ENCODE measurements at regions not wholly inside any gene's neighbourhood (a gene's known extent, or its start where the extent isn't known, plus 50 kb on each side); places are given as distances from the start of the nearest gene placed in this dataset.

DNA sequence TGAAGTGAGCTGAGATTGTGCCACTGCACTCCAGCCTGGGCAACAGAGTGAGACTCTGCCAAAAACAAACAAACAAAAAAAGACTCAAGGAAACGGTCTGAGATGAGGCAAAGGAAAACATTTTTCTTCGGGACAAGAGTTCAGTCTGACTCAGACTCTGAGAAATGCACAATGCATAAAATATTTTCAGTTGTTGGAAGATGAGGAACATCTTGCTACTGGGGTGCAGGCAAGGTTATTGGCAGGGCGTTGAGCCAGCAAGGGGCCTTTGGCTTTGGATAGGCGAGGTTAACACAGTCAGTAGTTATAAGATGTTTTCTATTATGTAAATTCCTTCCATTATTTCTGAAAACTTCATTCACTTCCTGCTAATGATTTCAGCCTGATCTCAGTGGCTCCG lies 96.1 kb upstream of the VCX start:
- H3K36me3 ChIP-seq = no peaks in the 10 kb centered on the region
- no peak overlapping the region for H3K4me3 ChIP-seq
- in situ Hi-C loops (cut with MboI; ENCODE audit: low pct_ligation_motif_present in 1 of 4, low pct_unique_long_range_greater_than_20kb in 1 of 4, low sequenced_read_pairs in 3 of 4) (no loop called here), intact Hi-C loops (cut with DNase I; ENCODE audit: low total_unique reads) (no loop called here)
- H3K9me3 ChIP-seq = no peaks in the 10 kb centered on the region
- H3K27ac ChIP-seq = no peak overlapping the region
- WGBS, 2 donors (ENCODE audit: low coverage in 1 of 2) = 54% methylated on average over 5 of the region's 5 CpGs; no CpG with 5 or more reads in 1 of the 2 donors
- no peak for DNase-seq
- no peaks in the 10 kb centered on the region for H3K4me1 ChIP-seq
- TF ChIP-seq POLR2A (IDR thresholded peaks at IDR 0.05) = no peak
- no peak for TF ChIP-seq CTCF (IDR thresholded peaks at IDR 0.05)
- TF ChIP-seq POLR2AphosphoS5 (IDR thresholded peaks at IDR 0.05) = no peak
- H3K27me3 ChIP-seq = no peaks in the 10 kb centered on the region

DNA sequence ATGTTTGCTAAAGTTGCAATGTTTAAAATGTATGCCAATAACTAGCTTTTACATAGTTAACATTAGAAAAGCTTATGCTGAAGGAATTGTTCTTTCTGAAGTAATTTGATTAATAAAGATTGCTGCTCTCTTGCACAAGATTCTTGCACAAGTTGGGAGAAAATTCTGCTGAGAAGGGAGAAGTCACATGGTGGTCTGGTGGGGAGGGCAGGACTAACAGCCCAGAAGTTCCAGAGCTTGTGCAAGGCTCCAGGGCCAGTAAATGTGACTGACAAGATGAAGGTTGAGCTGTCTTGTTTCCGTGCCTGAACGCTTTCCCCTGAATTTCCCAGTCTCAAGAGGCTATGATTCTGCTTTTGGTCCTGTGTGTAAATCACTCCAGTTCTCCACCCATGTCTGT lies 112.9 kb upstream of the VCX start:
- Histone ChIP-seq H3K36me3 (no peaks in the 10 kb centered on the region), H3K4me1 (no peaks in the 10 kb centered on the region), H3K27me3 (no peaks in the 10 kb centered on the region), H3K27ac (no peak overlapping the region), H3K4me3 (no peak overlapping the region), H3K9me3 (no peaks in the 10 kb centered on the region)
- TF ChIP-seq CTCF (IDR thresholded peaks at IDR 0.05) = no peak
- DNase-seq = no peak
- intact Hi-C loops (cut with DNase I; ENCODE audit: low total_unique reads) = no loop called here
- 48% methylated on average over 2 of the region's 2 CpGs; no CpG with 5 or more reads in 1 of the 2 donors for WGBS, 2 donors (ENCODE audit: low coverage in 1 of 2)
- in situ Hi-C loops (cut with MboI; ENCODE audit: low pct_ligation_motif_present in 1 of 4, low pct_unique_long_range_greater_than_20kb in 1 of 4, low sequenced_read_pairs in 3 of 4) = no loop called here

GRCh38 chrX:7720519-7720918 lies 122.5 kb upstream of the VCX start:
- intact Hi-C loops (cut with DNase I; ENCODE audit: low total_unique reads) (no loop called here), in situ Hi-C loops (cut with MboI; ENCODE audit: low pct_ligation_motif_present in 1 of 4, low pct_unique_long_range_greater_than_20kb in 1 of 4, low sequenced_read_pairs in 3 of 4) (no loop called here)
- Histone ChIP-seq H3K4me1 (no peaks in the 10 kb centered on the region), H3K9me3 (no peaks in the 10 kb centered on the region), H3K36me3 (no peaks in the 10 kb centered on the region), H3K27me3 (no peaks in the 10 kb centered on the region), H3K27ac (no peak overlapping the region), H3K4me3 (no peak overlapping the region)
- no peak for DNase-seq
- TF ChIP-seq POLR2AphosphoS5 (IDR thresholded peaks at IDR 0.05) (no peak), EP300 (IDR thresholded peaks at IDR 0.05; ENCODE audit: low read depth) (no peak), POLR2A (IDR thresholded peaks at IDR 0.05) (no peak), CTCF (IDR thresholded peaks at IDR 0.05) (no peak)

GRCh38 chrX:7714351-7714750 lies 128.6 kb upstream of the VCX start:
- TF ChIP-seq POLR2AphosphoS5 (IDR thresholded peaks at IDR 0.05) = no peak
- no peak for TF ChIP-seq EP300 (IDR thresholded peaks at IDR 0.05; ENCODE audit: low read depth)
- TF ChIP-seq POLR2A (IDR thresholded peaks at IDR 0.05) = no peak
- TF ChIP-seq CTCF (IDR thresholded peaks at IDR 0.05) = no peak
- no peaks in the 10 kb centered on the region for H3K9me3 ChIP-seq
- intact Hi-C loops (cut with DNase I; ENCODE audit: low total_unique reads) = no loop called here
- no peak overlapping the region for H3K27ac ChIP-seq
- no peak for DNase-seq
- no peak overlapping the region for H3K4me3 ChIP-seq
- H3K4me1 ChIP-seq = no peaks in the 10 kb centered on the region
- 32% methylated on average over 2 of the region's 2 CpGs; no CpG with 5 or more reads in 1 of the 2 donors for WGBS, 2 donors (ENCODE audit: low coverage in 1 of 2)
- H3K36me3 ChIP-seq = no peaks in the 10 kb centered on the region
- in situ Hi-C loops (cut with MboI; ENCODE audit: low pct_ligation_motif_present in 1 of 4, low pct_unique_long_range_greater_than_20kb in 1 of 4, low sequenced_read_pairs in 3 of 4) = no loop called here
- no peaks in the 10 kb centered on the region for H3K27me3 ChIP-seq
